ENCODE measurements at regions not wholly inside any gene's neighbourhood (a gene's known extent, or its start where the extent isn't known, plus 50 kb on each side); places are given as distances from the start of the nearest gene placed in this dataset.
"Not testable (repeated sequence)": the region's sequence is repeated elsewhere in the genome, so short reads cannot be mapped to it uniquely, and the experiment has no call there.

DNA sequence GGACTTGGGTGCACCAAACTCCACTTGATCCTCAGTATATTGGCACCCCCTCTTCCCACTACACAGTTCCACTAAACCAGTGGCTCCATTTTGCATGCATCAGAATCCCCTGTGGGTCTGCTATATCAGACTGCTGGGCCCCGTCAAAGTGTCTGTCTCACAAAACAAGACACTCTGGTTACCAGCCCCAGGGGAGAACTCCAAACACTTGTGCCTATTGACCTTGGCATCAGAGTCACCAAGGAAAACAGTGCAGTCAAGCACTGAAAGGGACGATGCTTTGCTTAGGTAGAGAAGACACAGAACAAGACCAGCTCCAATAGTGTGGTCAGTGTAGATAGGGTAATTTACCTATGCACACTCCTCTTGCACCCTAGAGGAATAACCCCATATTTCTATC lies 205.8 kb upstream of the RAI14 start:
- no peak for DNase-seq

DNA sequence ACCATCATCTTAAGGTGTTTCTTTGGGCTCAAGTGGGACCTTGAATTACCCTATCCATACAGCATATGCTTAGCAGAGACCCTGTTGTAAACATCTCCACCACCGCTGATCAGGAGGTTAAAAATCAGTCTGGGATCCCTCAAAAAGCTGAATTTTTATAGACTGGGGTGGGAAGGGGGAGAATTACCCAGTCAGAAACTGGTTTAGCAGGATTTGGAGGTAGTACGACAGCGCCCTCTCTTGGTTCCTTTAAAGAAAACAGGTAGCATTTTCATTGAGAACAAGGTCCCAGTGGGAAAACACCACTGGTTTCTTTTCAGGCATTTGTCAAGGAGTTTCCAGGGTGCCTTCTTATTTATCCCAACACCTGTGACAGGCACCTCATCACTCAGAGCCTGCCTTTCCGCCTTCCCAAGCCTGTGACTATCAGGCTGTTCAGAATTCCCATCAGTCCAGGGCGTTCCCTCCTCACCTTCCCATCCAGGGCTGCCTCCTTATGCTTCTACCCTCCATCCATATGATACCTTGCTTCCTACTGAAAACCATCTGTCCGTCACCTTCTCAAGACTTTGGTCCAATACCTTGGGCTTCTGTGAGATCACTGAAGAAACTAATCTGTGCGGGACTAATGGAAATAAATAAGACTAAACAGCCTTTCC lies 203.8 kb upstream of the RAI14 start:
- DNase-seq, result no peak

GRCh38 chr5:34455098-34455497 lies 201.0 kb upstream of the RAI14 start:
- no peak for DNase-seq

DNA sequence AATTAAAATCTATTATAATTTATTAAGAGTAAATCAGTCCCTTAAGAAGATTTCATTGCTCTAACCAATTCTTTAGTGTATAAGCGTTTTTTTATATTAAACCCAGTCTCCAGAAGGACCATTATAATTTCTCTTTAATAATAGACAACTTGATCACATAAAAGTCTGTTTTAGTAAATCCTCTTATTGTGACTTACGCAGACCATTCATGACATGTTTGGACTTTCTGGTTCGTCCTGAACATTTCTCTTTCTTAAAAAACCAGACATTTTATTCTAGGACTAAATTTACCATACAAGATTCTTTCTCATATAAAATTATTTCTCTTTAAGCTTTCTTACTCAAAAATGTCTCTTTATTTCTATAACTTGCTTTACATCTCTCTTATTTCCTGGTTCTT lies 196.2 kb upstream of the RAI14 start:
- DNase-seq, result no peak

GRCh38 chr5:34460496-34460895 lies 195.6 kb upstream of the RAI14 start:
- no peak for DNase-seq

- no peak for DNase-seq
Observed at GRCh38 chr5:34464829-34465228, 191.3 kb upstream of the RAI14 start.

DNA sequence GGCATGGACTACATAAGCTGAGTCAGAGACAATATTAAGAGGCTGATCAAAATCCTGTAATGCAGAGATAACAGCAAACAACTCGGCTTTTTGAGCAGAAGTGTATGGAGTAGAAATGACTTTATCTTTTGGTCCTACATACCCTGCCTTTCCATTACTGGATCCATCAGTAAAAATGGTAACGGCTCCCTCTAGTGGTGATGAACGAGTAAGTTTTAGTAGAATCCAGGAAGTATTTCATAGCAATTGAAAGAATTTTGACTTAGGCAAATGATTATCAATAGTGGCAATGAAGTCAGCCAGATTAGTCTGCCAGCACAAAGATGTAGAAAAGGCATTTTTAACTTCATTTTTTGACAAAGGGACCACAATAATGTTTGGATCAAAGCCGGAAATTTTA lies 190.8 kb upstream of the RAI14 start:
- DNase-seq, result peak; percentile 10

DNA sequence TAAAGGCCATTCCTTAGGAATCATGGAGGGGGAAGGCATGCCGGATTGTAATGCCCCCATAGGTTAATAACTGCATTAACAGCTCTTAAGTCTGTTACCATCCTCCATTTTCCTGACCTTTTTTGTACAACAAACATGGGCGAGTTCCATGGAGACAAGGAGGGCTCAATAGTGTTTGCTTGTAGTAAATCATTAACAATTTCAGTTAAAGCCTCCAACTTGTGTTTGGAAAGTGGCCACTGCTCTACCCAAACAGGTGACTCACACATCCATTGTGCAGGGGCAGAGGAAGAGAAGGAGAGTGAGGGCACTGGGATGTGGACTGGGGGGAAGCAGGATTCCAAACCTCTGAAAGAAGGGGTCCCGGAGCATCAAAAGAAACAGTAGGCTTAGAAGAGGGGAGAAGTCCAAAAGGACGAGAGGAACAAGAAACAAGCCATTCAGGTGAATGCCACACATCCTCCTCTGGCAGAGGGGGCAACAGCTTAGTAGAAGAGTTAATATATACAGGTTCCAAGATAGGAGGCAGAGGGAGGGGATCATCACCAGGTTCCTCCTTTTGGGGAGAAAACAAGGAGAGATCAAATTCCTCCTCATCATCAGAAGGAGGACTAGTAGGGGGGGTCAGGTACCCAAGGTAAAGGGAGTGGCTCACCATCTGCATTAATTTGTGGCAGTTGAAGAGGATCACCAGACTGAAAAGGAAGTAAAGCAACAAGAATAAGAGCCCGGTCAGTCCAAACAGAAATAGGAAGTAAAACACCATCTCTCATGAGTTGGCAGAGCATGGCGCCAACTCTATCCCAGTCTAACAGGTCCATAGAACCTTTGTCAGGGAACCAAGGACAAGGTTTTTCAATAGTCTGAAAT lies 189.4 kb upstream of the RAI14 start:
- DNase-seq, result not testable (repeated sequence)

DNA sequence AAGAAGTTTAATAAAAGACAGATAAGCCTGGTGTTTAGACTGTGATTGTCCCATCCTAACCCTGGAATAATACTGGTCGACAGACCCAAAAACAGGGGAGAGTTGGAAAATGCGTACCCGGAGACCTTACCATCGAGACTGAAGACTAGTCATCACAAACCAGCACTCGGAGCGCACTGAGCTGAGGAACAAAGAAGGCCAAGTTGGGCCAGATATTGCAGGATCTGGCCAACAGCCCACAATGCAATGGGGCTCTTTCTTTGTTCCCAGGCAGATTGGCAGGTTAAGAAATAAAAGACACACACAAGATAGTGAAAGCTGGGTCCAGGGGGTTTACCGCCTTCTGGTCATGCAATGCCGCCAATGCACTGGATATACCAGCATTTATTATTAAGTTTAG lies 188.7 kb upstream of the RAI14 start:
- no peak for DNase-seq

DNA sequence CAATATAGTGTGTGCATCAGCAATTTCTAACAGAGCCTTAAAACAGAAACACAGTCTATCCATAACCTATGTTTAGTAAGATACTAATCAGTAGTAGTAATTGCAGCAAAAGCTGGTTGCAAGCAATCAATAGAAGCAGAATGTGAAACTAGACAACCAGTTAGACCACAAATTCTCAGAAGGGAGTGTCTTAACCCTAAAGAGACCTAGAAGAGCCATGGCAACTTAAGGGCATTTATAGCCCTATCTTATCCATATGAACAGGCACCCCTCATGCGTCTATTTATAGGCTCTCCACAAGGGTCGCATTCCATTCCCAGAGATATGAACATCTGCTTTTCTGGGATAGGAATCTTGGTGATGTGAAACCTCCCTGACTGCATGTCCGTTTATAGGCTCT lies 188.1 kb upstream of the RAI14 start:
- DNase-seq, result not testable (repeated sequence)

- no peak for DNase-seq
Observed at GRCh38 chr5:34469971-34470370, 186.2 kb upstream of the RAI14 start.

GRCh38 chr5:34474573-34475021 lies 181.5 kb upstream of the RAI14 start:
- DNase-seq, result no peak

DNA sequence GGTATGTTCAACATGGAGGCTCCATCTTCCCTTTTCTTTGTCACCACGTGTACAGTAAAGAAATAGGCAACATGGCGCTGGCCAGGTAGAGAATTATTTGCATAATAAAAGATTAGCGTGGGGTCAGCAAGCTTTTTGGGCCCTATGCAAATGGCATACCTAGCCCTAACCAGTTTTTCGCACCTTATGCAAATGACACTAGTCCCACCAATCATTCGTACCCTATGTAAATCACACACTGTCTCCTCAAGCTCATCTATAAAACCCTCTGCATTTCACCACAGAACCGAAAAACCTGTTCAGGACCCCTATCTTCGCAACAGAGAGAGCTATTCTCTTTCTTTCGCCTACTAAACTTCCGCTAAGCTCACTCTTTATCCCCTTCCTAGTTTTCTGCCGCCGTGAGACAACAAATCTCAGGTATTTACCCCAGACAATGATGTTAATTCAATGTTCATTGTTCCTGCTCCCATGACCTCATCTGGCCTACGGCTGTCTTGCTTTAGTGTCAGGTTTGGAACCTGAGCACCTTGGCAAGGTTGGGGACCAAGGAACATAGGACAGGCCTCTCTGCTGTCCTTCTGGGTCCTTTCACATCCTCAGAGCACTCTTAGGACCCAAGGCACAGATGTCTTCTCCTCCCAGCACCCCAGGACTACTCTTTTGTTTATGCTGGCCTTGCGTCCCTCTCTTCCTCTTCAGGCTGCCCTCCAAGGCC lies 180.7 kb upstream of the RAI14 start:
- DNase-seq, result no peak

- no peak for DNase-seq
Observed at GRCh38 chr5:34476941-34477565, 179.1 kb upstream of the RAI14 start.

DNA sequence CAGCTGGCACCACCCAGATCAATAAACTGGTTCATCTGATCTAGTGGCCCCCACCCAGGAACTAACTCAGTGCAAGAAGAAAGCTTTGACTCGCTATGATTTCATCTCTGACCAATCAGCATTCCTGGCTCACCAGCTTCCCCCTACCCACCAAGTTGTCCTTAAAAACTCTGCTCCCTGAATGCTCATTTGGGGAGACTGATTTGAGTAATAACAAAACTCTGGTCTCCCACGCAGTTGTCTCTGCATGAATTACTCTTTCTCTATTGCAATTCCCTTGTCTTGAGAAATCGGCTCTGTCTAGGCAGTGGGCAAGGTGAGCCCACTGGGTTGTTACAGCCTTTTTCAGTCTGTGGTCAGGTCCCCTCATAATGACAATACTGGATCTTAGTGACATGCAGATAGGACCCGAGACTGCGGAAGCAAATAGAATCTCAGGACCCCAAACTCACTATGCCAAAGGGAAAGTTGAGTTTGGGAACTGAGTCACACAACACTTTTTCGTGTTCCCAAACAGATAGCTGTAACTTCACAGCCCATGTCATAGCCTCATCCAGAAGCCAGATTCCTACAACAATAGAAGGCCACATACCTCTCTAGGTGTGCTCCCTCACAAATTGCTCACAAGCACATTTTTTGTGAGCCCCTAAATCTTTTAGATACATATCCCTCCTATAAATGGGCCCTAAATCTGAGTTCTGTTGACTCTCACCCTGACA lies 175.2 kb upstream of the RAI14 start:
- DNase-seq, result no peak

DNA sequence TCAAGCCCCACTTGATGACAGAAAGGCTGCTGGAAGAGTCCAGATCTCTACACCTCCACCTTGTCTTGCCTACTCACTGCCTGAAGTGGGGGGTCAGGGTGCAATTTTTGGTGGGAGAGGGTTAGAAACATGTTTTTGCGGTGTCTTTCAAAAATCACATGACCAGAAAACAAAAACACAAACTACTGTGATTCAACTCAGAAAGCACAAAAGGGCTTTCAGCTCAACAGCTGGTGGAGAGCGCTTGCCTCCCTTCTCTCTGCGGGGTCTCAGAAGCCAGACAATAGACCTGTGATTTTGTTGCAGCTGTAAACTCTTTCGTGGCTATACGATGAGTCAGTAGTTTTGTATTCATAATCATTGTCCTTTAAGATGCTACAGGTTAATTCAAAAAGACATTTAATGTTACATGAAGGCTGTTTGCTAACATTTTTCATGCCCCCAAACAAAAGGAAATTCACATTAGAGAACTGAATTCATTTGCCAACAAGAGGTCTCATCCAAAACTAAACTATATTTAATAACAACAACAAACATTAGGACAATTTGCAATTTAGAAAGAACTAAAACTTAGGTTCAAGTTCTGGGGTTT lies 172.6 kb upstream of the RAI14 start:
- DNase-seq, result no peak

GRCh38 chr5:34484216-34484920 lies 171.8 kb upstream of the RAI14 start:
- no peak for DNase-seq

DNA sequence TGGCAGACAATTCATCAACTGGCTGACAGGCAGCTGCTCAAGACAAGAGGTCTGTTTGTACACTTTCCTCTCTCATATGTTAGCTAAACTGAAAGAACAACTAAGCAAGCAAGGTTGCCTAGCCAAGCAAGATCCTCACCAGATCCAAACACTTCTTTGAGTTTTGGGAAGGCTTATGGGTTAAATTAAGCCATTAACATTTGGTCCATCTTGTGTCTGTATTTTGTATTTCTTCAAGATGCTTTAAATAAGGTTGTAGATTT lies 170.4 kb upstream of the RAI14 start:
- DNase-seq, result no peak

DNA sequence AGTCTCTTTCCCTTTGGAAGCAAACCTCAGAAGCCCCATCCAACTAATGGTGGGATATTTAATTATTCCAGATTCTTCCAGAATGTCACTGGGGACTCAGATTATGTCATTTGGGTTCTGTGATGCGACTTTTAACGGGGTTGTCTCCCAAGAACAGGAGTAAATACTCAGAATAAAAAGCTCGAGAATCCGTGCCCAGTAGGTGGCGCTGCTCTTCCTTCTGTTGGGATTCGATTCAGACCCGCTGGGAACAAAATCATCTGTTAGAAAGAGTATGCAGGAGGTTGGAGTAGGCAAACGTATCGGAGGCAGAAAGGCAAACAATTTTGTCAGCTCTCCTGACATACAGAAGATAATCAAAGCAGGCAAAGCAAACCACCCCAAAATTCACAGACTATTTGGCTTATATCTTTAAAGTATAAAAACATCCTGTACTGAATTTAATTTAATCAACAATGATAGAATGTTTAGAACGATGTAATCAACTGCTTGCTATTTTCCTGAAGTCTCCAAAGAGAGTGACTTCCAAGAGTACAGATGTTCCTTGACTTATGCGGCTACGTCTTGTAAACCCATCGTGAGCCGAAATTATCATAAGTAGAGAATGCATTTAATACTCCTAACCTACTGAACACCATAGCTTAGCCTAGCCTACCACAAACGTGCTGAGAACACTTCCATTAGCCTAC lies 169.8 kb upstream of the RAI14 start:
- DNase-seq, result peak; percentile 57

DNA sequence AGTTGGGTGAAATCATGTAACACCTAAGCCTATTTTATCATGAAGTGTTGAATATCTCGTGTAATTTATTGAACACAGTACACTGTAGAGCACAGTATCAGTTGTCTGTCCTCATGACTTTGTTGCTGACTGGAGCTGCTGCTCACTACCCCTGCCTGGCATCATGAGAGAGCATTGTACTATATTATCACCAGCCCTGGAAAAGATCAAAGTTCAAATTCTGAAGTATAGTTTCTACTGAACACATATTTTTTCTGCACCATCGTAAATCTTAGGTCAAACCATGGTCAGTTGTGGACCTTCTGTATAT lies 169.3 kb upstream of the RAI14 start:
- DNase-seq, result no peak

DNA sequence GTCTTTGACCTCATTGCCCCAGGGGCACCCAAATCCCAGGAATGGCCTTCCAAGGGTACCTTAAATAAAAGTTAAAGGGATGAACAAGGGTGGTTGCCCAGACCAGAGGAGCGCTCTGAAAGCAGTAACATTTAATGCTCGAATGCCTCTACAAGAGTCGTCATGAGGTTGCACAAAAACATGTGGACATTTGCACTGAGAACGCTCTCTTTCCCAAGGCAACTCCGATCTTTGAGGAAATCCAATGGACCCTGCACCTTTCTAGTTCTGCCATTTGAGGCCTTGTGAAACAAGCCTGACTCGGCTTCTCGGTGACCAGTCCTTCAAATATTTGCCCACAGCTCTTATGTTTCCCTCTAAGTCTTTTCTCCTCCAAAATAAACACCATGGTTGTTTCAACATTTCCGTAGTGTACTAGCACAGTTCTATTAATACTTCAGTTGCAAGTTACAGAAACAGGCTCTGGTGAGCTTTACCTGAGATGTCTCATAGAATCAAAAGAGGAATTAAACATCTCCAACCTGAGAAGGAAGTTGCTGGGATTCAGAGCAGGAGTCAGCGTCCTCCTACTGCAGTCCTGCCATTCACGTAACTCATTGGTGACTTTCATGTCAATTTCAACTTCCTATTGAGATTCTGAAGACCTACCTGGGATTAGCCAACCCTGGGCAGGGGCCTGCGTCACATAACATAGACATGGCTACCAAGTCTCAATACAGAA lies 168.8 kb upstream of the RAI14 start:
- no peak for DNase-seq
